NCI-H748 (cell line): ENCODE measurements at regions not wholly inside any gene's neighbourhood (a gene's known extent, or its start where the extent isn't known, plus 50 kb on each side); places are given as distances from the start of the nearest gene placed in this dataset.
A peak's percentile ranks its signal among the peaks of the same experiment; 100 is the strongest.

ENCODE experiments used
- DNase-seq: peaks from one replicate; lab custom pipeline; 2025; ENCODE audit not compliant: unreplicated experiment; lab: John Stamatoyannopoulos, UW

- no peak for DNase-seq
Measured at GRCh38 chr20:23282111-23282510, 68.5 kb upstream of the NXT1 start.

GRCh38 chr20:23279836-23280235 lies 70.8 kb upstream of the NXT1 start:
- no peak for DNase-seq

DNA sequence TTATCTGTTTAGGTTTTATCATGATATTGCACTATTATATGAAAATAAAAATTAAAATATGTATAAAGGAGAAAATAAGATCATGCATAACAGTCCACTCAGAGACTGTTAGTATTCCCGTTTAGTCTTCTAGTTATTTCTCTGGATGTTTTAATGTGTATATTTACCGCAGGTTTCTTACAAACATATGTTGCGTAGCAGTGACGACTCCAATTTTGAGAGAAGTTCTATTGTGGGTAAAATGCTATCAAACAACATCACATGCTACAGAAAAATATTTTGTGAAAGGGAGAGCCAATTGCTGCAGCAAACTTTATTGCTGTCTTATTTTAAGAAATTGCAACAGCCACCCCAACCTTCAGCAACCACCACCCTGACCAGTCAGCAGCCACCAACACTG lies 72.4 kb upstream of the NXT1 start:
- DNase-seq: no peak

- DNase-seq: no peak
Measured at GRCh38 chr20:23277316-23277715, 73.3 kb upstream of the NXT1 start.

DNA sequence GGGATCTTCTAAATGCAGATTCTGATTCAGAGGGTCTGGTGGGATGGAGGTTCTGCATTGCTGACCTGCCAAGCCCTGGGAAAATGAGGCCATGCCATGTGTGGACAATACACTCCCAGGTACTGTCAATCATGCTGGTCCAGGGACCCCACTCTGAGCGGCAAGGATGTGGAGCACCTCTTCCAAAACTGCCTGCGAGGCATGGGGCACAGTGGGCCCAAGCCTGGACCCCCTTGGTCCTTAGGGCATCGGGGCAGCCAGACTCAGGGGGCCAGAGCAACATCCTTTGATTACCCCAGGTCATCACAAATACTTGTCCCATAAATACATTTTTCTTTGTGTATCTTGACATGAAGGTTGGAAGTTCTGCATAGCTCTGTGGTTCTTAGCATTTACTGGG lies 76.8 kb upstream of the NXT1 start:
- no peak for DNase-seq

GRCh38 chr20:23272176-23273029 lies 78.2 kb upstream of the NXT1 start:
- peak; percentile 46 for DNase-seq

GRCh38 chr20:23270382-23270911 lies 80.1 kb upstream of the NXT1 start:
- DNase-seq: no peak

DNA sequence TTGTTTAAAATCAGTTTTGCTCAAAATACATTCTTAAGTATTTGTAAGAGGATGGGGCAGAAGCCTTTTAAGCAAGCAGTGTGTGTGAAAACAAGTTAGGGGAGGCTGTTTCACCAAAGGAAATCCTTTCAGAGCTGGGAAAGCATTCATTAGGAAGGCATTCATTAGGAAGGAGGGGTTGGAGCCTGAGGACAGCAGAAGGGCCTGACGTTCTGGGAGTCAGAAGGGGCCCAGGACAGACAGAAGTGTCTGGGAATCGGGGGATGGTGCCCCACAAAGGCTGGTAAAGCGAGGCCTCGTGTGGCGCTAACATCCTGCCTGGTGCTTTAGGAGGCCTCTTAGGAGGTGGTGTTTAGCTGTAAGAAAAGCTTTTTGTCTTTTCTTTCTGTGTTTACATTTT lies 80.6 kb upstream of the NXT1 start:
- no peak for DNase-seq

- no peak for DNase-seq
Measured at GRCh38 chr20:23268792-23269354, 81.7 kb upstream of the NXT1 start.

DNA sequence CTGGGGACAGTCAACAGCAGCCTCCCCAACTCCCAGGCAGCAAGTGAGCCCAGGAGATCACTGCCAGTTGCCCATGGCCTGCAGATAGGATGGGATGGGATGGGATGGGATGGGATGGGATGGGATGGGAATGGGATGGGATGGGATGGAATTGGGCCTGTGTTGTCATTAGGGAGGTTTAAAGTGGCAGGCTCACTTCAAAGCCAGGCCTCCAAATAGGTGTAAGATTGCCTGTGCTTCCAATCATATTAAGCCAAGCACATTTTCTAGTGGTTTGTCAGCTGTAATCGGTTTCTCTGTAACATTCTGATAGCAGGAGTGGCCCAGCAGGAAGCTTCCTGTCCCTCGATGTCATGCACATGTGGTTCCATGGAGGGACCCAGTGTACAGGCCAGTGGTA lies 82.7 kb upstream of the NXT1 start:
- no peak for DNase-seq

- DNase-seq: no peak
Measured at GRCh38 chr20:23266530-23267398, 83.8 kb upstream of the NXT1 start.

DNA sequence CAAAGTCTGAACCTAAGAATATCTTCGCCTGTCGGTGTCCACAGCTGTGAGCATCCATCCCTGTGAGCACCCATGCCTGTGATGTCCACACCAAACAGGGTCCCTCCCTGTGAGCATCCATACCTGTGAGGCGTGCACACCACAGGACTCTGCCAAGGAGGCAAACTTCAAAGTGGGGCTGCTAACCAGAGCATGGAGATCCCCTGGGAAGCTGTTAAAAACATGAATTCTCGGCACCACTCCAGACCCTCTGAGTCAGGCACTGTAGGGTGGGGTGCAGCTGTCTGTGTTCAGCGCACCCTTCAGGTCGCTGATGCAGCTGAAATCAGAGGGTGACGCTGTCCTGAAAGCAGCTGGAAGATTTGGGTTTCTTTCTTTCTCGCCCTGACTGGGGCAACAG lies 85.4 kb upstream of the NXT1 start:
- no peak for DNase-seq

DNA sequence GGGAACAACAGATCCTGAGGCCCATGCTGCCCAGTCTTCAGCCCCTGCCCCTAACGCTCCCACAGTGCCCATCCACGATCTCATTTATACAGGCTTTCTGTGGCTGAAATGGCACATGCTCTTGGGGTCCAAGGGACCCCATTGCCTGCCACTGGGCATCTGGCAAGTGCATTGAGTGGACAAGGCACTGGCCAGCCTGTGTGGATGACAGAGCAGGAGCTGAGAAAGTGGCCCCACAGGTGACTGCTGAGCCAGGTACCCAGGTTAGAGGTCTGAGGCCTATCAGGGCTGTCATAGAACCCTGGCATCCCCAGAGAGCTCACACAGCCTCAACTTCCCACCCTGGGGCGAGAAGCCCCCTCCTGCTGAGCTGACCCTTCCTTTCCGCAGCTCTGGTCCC lies 86.0 kb upstream of the NXT1 start:
- DNase-seq: no peak

GRCh38 chr20:23260181-23260840 lies 90.3 kb upstream of the NXT1 start:
- DNase-seq: no peak

DNA sequence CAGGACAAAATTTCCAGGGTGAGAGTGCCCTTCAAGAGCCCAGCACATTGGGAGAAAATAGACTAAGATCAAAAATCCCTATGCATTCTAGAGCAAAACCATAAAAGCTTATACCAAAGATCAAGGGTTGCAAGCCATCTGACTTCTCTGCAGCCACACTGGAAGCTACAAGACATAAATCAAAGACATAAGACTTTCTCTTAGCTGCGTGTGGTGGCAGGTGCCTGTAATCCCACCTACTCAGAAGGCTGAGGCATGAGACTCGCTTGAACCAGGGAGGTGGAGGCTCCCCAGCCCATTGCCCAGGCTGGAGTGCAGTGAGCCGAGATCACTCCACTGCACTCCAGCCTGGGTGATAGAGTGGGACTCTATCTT lies 91.9 kb upstream of the NXT1 start:
- DNase-seq: no peak

DNA sequence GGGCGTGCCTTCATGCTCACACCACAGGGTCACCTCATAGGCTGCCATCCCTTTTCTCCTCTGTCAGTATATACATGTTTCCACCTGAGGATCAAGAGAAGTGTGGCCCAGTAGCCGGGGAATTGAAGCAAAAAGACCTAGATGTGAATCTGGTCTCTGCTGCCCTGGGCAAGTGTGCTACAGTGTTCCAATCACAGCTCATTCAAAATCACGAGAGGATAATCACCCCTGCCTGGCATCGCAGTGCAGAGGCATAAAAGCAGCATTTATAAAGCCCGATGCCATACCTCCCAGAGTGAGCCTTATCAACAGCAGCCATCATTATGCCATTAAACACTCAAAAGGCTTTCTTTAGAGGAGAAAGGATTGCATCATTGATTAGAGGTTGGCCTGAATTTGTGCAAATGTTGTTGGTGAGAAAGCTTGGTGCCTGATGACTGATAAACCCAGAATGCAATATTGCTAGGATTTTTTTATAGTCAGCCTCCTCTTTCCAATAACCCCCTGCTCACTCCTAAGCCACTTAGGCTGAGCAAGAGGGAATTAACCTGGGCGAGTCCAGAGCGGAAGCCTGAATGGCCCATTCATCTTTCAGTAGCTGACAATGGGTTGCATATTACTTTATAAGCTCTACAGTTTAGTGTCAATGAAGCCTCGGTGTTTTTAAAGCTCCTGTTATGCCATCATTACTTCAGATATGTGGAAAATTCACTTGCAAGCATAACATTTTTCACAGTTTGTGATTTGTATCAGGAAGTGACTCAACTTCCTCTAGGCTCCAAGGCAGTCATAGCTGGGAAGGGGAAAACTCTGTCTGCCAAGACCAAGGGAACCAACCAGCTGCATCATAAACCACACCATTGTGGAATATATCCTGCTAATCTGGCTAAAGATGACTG lies 92.5 kb upstream of the NXT1 start:
- DNase-seq: peak; percentile 98

- peak; percentile 85 for DNase-seq
Measured at GRCh38 chr20:23257106-23257761, 93.4 kb upstream of the NXT1 start.

DNA sequence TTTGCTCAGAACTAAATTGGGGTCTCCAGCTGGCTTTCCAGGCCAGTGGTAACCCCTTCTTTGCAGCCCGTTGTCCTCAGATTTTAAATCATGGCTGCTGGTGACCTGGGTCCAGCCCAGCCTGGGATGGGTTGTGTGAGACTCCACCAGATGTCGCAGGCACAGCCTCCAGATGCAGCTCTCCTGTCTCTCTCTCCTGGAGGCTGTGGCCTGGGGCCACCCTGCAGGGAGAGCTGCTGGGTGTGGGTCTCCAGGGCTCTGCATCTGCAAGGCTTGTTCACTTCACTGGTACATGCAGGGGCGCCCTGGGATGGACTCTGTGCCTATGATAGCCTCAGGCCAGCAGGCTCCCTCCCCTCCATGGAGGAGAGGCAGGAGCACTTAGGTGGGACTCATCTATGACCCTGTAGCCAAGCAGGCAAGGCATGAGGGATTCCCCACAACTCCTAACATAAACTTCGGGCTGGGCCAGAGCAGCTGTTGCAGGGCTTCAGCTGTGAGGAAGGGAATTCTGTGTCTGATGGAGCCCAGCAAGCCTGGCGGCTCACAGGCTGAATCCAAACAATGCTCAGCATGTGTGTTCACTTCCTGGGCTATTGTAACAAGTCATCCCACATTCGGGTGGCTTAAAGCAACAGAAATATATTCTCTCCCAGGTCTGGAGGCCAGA lies 94.7 kb upstream of the NXT1 start:
- peak; percentile 50 for DNase-seq

DNA sequence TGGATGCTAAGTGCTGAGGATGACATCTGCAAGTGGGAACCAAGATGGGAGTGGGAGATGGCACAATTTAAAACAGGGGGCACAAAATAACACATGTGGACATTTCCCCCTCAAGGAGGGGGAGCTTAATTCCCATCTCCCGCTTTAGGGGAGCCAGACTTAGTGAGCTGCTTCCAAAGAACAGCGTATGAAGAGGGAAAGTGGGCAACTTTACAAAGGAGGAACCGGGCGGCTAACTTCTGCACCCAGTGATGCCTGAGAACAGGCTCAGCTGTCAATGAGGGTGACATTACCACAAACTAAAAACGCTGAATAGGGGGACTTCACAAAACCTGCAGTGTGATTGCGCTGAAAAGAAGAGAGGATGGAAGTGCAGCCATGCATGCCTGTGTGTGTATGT lies 95.5 kb upstream of the NXT1 start:
- DNase-seq: no peak
